ENCODE measurements at regions not wholly inside any gene's neighbourhood (a gene's known extent, or its start where the extent isn't known, plus 50 kb on each side); places are given as distances from the start of the nearest gene placed in this dataset.
"Not testable (repeated sequence)": the region's sequence is repeated elsewhere in the genome, so short reads cannot be mapped to it uniquely, and the experiment has no call there.

DNA sequence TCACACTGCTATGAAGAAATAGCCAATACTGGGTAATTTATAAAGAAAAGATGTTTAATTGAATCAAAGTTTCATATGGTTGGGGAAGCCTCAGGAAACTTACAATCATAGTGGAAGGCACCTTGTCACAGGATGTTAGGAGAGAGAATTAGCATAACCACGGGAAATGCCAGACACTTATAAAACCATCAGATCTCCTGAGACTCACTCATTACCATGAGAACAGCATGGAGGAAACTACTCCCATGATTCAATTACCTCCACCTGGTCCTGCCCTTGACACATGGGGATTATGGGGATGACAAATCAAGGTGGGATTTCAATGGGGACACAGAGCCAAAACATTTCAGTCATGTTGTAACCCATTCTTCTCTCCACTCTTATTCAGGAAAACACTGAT lies 472.9 kb upstream of the FSIP2 start:
- H3K79me2 ChIP-seq (ENCODE audit: control insufficient read depth, insufficient read depth, low read length): no peaks in the 10 kb centered on the region
- H4K20me1 ChIP-seq (ENCODE audit: control insufficient read depth, extremely low read depth, insufficient read depth, low read length): no peaks in the 10 kb centered on the region
- H3K27me3 ChIP-seq (ENCODE audit: control insufficient read depth, insufficient read depth, low read length): no peaks in the 10 kb centered on the region
- H3K4me2 ChIP-seq (ENCODE audit: extremely low read depth, insufficient read depth, low read length): no peak overlapping the region
- H3K9ac ChIP-seq (ENCODE audit: insufficient read depth, low read length): no peak overlapping the region
- H3K27ac ChIP-seq (ENCODE audit: insufficient read depth, low read length): no peak overlapping the region
- H3K4me3 ChIP-seq (replicated peaks in 1 of 4; ENCODE audit: control extremely low read depth in 1 of 4, insufficient read depth in 1 of 4, low read depth in 3 of 4, low read length in 4 of 4): no peak overlapping the region
- DNase-seq (ENCODE audit: low read depth in 2 of 2): no peak
- no peaks in the 10 kb centered on the region for H3K4me1 ChIP-seq (ENCODE audit: control insufficient read depth, extremely low read depth, insufficient read depth, low read length)
- no peaks in the 10 kb centered on the region for H3K36me3 ChIP-seq (ENCODE audit: control insufficient read depth, insufficient read depth, low read length)
- TF ChIP-seq, protein P1, sequence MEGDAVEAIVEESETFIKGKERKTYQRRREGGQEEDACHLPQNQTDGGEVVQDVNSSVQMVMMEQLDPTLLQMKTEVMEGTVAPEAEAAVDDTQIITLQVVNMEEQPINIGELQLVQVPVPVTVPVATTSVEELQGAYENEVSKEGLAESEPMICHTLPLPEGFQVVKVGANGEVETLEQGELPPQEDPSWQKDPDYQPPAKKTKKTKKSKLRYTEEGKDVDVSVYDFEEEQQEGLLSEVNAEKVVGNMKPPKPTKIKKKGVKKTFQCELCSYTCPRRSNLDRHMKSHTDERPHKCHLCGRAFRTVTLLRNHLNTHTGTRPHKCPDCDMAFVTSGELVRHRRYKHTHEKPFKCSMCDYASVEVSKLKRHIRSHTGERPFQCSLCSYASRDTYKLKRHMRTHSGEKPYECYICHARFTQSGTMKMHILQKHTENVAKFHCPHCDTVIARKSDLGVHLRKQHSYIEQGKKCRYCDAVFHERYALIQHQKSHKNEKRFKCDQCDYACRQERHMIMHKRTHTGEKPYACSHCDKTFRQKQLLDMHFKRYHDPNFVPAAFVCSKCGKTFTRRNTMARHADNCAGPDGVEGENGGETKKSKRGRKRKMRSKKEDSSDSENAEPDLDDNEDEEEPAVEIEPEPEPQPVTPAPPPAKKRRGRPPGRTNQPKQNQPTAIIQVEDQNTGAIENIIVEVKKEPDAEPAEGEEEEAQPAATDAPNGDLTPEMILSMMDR (conservative IDR thresholded peaks at IDR 0.05 in 1 of 2, IDR thresholded peaks at IDR 0.05 in 1 of 2; ENCODE audit: low read depth in 1 of 2, low read length in 2 of 2): no peak
- TF ChIP-seq EZH2 (IDR thresholded peaks at IDR 0.05; ENCODE audit: low read length, missing control alignments): no peak
- no peaks in the 10 kb centered on the region for H3K9me3 ChIP-seq (ENCODE audit: control insufficient read depth, insufficient read depth, low read depth, low read length)
- no peak overlapping the region for H2AFZ ChIP-seq (ENCODE audit: low read length)

DNA sequence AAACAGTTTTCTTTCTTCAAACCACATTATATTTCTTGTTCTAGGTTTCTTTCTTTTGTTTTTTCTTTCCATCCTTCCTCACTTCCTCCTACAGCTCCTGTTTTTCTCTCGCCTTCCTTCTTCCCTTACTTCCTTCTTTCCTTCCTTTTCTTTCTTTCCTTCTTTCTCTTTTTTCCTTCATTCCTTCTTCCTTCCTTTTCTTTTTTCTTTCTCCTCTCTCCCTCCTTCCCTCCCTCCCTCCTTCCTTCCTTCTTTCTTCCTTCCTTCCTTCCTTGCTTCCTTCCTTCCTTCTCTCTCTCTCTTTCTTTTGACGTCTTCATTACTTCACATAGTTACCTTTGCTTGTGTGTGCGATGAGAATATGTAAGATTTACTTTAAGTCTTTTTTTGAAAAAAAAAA lies 470.0 kb upstream of the FSIP2 start:
- H3K36me3 ChIP-seq (ENCODE audit: control insufficient read depth, insufficient read depth, low read length): no peaks in the 10 kb centered on the region
- no peaks in the 10 kb centered on the region for H3K9me3 ChIP-seq (ENCODE audit: control insufficient read depth, insufficient read depth, low read depth, low read length)
- H3K27ac ChIP-seq (ENCODE audit: insufficient read depth, low read length): no peak overlapping the region
- no peak overlapping the region for H3K9ac ChIP-seq (ENCODE audit: insufficient read depth, low read length)
- H3K4me3 ChIP-seq (replicated peaks in 1 of 4; ENCODE audit: control extremely low read depth in 1 of 4, insufficient read depth in 1 of 4, low read depth in 3 of 4, low read length in 4 of 4): no peak overlapping the region
- H3K27me3 ChIP-seq (ENCODE audit: control insufficient read depth, insufficient read depth, low read length): no peaks in the 10 kb centered on the region
- H3K4me2 ChIP-seq (ENCODE audit: extremely low read depth, insufficient read depth, low read length): no peak overlapping the region
- no peaks in the 10 kb centered on the region for H3K79me2 ChIP-seq (ENCODE audit: control insufficient read depth, insufficient read depth, low read length)
- TF ChIP-seq, protein P1 (conservative IDR thresholded peaks at IDR 0.05 in 1 of 2, IDR thresholded peaks at IDR 0.05 in 1 of 2; ENCODE audit: low read depth in 1 of 2, low read length in 2 of 2): no peak
- TF ChIP-seq EZH2 (IDR thresholded peaks at IDR 0.05; ENCODE audit: low read length, missing control alignments): no peak
- no peaks in the 10 kb centered on the region for H3K4me1 ChIP-seq (ENCODE audit: control insufficient read depth, extremely low read depth, insufficient read depth, low read length)
- no peaks in the 10 kb centered on the region for H4K20me1 ChIP-seq (ENCODE audit: control insufficient read depth, extremely low read depth, insufficient read depth, low read length)
- H2AFZ ChIP-seq (ENCODE audit: low read length): no peak overlapping the region
- DNase-seq (ENCODE audit: low read depth in 2 of 2): no peak

DNA sequence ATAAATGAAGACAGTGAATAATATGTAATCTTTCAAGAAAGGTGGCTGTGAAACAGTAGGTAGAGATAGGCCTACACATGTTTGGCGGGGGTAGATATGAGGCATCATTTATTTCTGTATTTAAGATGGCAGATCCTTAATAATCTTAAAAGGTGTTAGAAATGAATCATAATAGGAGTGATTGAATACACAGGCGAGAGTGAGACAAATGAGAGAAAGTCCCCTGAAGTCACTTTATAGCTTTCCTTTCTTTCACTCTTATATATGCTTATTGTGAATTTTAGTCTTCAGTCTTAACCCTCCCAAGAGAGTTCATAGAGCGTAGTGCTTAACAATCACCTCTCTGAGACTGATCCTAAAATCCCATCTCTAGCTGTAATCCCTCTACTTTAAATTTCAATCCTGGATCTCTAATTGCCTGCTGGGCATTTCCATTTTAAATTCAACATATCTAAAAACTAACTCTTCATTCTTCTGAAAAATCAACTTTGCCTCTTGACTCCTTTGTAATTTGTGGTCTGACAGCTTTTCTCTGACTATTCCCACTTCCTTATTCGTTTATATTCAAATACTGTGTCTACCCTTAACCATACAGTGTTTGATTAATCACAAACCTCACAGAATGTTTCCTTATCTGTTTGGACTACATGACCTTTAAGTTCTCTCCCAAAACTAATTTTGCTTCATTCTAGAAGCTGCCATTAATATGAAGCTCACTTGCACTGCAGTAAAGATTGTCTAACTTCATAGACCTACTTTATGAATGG lies 463.7 kb upstream of the FSIP2 start:
- H3K4me2 ChIP-seq (ENCODE audit: extremely low read depth, insufficient read depth, low read length): no peak overlapping the region
- H4K20me1 ChIP-seq (ENCODE audit: control insufficient read depth, extremely low read depth, insufficient read depth, low read length): no peaks in the 10 kb centered on the region
- H3K4me1 ChIP-seq (ENCODE audit: control insufficient read depth, extremely low read depth, insufficient read depth, low read length): no peaks in the 10 kb centered on the region
- H3K36me3 ChIP-seq (ENCODE audit: control insufficient read depth, insufficient read depth, low read length): no peaks in the 10 kb centered on the region
- no peak overlapping the region for H3K9ac ChIP-seq (ENCODE audit: insufficient read depth, low read length)
- DNase-seq (ENCODE audit: low read depth in 2 of 2): no peak
- H3K4me3 ChIP-seq (replicated peaks in 1 of 4; ENCODE audit: control extremely low read depth in 1 of 4, insufficient read depth in 1 of 4, low read depth in 3 of 4, low read length in 4 of 4): no peak overlapping the region
- no peaks in the 10 kb centered on the region for H3K79me2 ChIP-seq (ENCODE audit: control insufficient read depth, insufficient read depth, low read length)
- no peaks in the 10 kb centered on the region for H3K9me3 ChIP-seq (ENCODE audit: control insufficient read depth, insufficient read depth, low read depth, low read length)
- TF ChIP-seq, protein P1 (conservative IDR thresholded peaks at IDR 0.05 in 1 of 2, IDR thresholded peaks at IDR 0.05 in 1 of 2; ENCODE audit: low read depth in 1 of 2, low read length in 2 of 2): no peak
- TF ChIP-seq EZH2 (IDR thresholded peaks at IDR 0.05; ENCODE audit: low read length, missing control alignments): no peak
- no peaks in the 10 kb centered on the region for H3K27me3 ChIP-seq (ENCODE audit: control insufficient read depth, insufficient read depth, low read length)
- H3K27ac ChIP-seq (ENCODE audit: insufficient read depth, low read length): no peak overlapping the region
- H2AFZ ChIP-seq (ENCODE audit: low read length): no peak overlapping the region

DNA sequence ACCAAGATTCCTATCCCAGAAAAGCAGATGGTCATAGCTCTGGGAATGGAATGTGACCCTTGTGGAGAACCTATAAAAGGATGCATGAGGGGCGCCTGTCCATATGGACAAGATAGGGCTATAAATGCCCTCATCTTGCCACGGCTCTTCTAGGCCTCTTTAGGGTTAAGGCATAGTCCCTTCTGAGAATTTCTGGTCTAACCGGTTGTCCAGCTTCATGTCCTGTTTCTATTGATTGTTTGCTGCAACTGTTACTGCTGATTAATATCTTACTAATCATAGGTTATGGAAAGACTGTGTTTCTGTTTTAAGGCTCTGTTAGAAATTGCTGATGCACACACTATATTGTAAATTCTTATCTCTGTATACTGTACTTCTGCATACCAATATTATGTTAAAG lies 462.6 kb upstream of the FSIP2 start:
- H3K79me2 ChIP-seq (ENCODE audit: control insufficient read depth, insufficient read depth, low read length); H2AFZ ChIP-seq (ENCODE audit: low read length); H3K4me3 ChIP-seq (replicated peaks in 1 of 4; ENCODE audit: control extremely low read depth in 1 of 4, insufficient read depth in 1 of 4, low read depth in 3 of 4, low read length in 4 of 4); H3K4me2 ChIP-seq (ENCODE audit: extremely low read depth, insufficient read depth, low read length); DNase-seq (ENCODE audit: low read depth in 2 of 2); H3K27me3 ChIP-seq (ENCODE audit: control insufficient read depth, insufficient read depth, low read length); H3K9me3 ChIP-seq (ENCODE audit: control insufficient read depth, insufficient read depth, low read depth, low read length); H3K9ac ChIP-seq (ENCODE audit: insufficient read depth, low read length); H3K36me3 ChIP-seq (ENCODE audit: control insufficient read depth, insufficient read depth, low read length); H3K4me1 ChIP-seq (ENCODE audit: control insufficient read depth, extremely low read depth, insufficient read depth, low read length); H4K20me1 ChIP-seq (ENCODE audit: control insufficient read depth, extremely low read depth, insufficient read depth, low read length); H3K27ac ChIP-seq (ENCODE audit: insufficient read depth, low read length): not testable (repeated sequence)
